Activated CD8-positive, alpha-beta T cell treated with anti-CD3 and anti-CD28 coated beads, Interleukin-2, amount 10 ng/mL, durations not matched to agents 7 days and 5 days (primary cell): ENCODE measurements at regions not wholly inside any gene's neighbourhood (a gene's known extent, or its start where the extent isn't known, plus 50 kb on each side); places are given as distances from the start of the nearest gene placed in this dataset.

Experiments
- ATAC-seq: fragments of 150-1000 bp; cut with Tn5 transposase; one replicate; pipeline ENCODE4 v1.10.0; 2021; ENCODE audit warnings: moderate library complexity
- CTCF ChIA-PET: fragments of 350-600 bp; sonication (Branson Sonifier 250); formaldehyde crosslinking; loops from one replicate; lab custom pipeline; 2021; ENCODE audit warnings: antibody characterized with exemption; lab: Charles Lee
- POLR2A ChIA-PET: fragments of 350-600 bp; sonication (Branson Sonifier 250); formaldehyde crosslinking; loops from one replicate; lab custom pipeline; 2021; ENCODE audit warnings: antibody characterized with exemption; lab: Charles Lee
- DNase-seq: peaks from one replicate; pipeline ENCODE4 v3.0.0-alpha.2; 2020
- H3K27ac Mint-ChIP-seq: one replicate; pipeline ENCODE4 v1.8.0; 2021; ENCODE audit warnings: mild to moderate bottlenecking, mixed read lengths
- H3K27me3 Mint-ChIP-seq: one replicate; pipeline ENCODE4 v1.8.0; 2021; ENCODE audit warnings: low read depth, mixed read lengths
- H3K36me3 Mint-ChIP-seq: one replicate; pipeline ENCODE4 v1.8.0; 2021; ENCODE audit warnings: low read depth, mixed read lengths
- H3K4me1 Mint-ChIP-seq: one replicate; pipeline ENCODE4 v1.8.0; 2021; ENCODE audit warnings: low read depth, mixed read lengths
- H3K4me3 Mint-ChIP-seq: one replicate; pipeline ENCODE4 v1.8.0; 2021; ENCODE audit warnings: mild to moderate bottlenecking, mixed read lengths
- H3K9me3 Mint-ChIP-seq: one replicate; pipeline ENCODE4 v1.8.0; 2022; ENCODE audit warnings: mixed read lengths; ENCODE audit not compliant: insufficient read depth

- Mint-ChIP-seq H3K9me3 (no peaks in the 10 kb centered on the region), H3K27ac (no peak overlapping the region), H3K4me3 (no peak overlapping the region), H3K36me3 (no peaks in the 10 kb centered on the region), H3K27me3 (no peaks in the 10 kb centered on the region), H3K4me1 (no peaks in the 10 kb centered on the region)
- ChIA-PET CTCF (interaction anchor here (1.1 to 1.9 kb wide), 2 partner anchors 7 to 178 kb away, joined by 6 read pairs; no protein-coding TSS in a partner anchor), POLR2A (no interaction called here)
- DNase-seq, result no peak
- no peak for ATAC-seq
Observed at GRCh38 chr2:177342736-177343135, 49.8 kb upstream of the AGPS start.
